ENCODE measurements at regions not wholly inside any gene's neighbourhood (a gene's known extent, or its start where the extent isn't known, plus 50 kb on each side); places are given as distances from the start of the nearest gene placed in this dataset.

- TF ChIP-seq CTCF (IDR thresholded peaks at IDR 0.05 in 4 of 5, conservative IDR thresholded peaks at IDR 0.05 in 1 of 5) (no peak), POLR2A (IDR thresholded peaks at IDR 0.05) (no peak)
Measured at GRCh38 chr18:75984853-75985252, 510.2 kb downstream of the ZNF516 start.
